NCI-H2107 treated with DMSO at 0.1 percent for 48 hours (cell line): ENCODE measurements at regions not wholly inside any gene's neighbourhood (a gene's known extent, or its start where the extent isn't known, plus 50 kb on each side); places are given as distances from the start of the nearest gene placed in this dataset.
"Not testable (repeated sequence)": the region's sequence is repeated elsewhere in the genome, so short reads cannot be mapped to it uniquely, and the experiment has no call there.

ENCODE experiments used
- DNase-seq: peaks from one replicate; lab custom pipeline; 2025; ENCODE audit not compliant: unreplicated experiment; lab: John Stamatoyannopoulos, UW

DNA sequence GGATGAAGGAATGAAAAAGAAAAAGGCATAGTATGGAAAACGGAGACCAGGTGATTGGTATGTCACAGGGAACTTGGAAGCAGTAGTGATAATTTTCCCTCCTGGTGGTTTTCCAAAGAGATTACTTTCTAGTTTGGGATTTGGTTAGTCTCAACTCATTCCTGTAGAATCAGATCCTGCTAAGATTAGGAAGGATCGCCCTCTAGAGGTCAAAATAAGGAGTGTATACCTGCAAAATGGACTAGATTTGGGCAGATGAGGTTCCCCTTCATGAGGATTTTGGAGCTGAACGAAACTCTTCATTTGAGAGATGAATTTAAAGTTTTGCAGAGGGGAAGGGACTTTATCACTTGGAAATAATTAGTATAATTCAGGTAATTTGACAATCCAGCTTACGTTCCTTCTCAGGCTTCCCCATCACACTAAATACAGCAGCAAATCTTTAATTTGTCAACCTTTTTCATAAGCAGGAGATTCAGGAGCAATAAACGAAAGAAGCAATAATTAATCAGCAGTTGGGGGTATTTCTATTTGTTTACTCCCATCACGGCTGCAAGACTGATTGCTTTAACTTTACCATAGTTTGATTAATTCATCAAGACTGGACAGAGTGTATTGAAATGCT, 65.2 kb downstream of the CCDC195 start:
- DNase-seq = peak; percentile 21

DNA sequence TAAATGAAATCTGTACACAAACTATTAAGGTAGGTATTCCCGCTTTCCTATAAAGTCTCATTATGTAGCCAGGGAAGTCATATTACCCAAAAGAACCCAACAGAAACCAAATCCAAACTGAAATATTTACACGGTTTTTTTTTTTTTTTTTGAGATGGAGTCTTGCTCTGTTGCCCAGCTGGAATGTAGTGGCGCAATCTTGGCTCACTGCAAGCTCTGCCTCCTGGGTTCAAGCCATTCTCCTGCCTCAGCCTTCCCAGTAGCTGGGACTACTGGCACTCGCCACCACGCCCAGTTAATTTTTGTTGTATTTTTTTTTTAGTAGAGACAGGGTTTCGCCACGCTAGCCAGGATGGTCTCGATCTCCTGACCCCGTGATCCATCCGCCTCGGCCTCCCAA, 62.5 kb upstream of the CUL3 start:
- DNase-seq = not testable (repeated sequence)

DNA sequence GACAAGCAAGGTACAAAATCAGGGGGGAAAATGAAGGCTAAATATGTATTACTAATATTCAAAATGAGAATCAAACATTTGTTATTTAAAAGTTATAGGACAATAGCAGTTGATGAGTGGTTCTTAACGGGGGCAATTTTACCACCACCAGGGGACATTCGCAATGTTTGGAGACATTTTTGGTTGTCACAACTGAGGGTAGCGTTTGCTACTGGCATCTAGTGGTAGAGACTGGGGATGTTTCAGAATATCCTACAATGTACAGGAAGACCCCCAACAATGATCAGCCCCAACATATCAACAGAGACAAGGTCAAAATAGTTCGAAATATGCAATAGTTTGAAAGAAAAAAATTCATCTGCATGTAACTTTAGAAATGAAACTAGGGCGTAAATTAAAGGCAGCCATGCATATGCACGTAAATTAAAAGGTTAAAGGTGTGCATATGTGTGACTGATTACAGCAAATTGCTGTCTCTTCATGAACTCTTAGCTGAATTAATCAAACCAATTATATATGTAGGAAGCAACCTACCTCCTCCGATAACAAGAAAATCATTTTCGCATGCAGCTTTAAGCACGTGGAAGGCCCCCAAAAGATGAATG, 61.2 kb upstream of the CUL3 start:
- DNase-seq = peak; percentile 84

DNA sequence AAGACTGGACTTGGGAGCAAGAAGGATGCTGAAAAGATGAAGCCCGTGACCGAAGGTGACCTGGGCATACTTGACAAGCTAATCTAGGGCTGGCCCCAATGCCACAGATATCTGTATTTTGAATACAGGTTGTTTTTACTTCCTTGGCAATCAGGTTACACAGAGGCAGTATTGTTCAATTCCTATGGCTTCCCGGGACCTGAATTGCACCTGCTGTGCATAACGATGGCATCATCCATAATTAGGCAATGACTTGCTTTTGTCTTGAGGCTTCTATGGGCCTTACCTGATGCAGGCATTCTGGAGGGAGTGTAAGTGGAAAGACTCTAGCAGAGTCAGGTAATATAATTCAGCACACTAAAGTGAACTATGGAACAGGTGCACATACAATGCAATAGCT, 60.6 kb upstream of the CUL3 start:
- peak; percentile 84 for DNase-seq

DNA sequence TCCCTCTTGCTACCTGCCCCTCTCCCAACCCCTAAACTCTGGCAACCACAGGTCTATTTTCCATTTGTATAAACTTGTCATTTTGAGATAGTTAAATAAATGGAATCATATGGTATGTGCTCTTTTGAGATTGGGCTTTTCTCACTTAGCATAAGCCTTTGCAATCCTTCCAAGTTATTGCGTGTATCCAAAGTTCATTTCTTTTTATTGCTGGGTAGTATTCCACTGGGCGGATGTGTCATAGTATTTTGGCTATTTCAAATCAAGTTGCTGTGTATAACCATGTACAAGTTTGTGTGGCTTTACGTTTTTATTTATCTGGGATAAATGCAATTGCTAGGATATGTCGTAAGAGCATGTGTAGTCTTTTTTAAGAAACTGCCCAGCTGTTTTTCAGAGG, 55.5 kb upstream of the CUL3 start:
- DNase-seq = no peak

DNA sequence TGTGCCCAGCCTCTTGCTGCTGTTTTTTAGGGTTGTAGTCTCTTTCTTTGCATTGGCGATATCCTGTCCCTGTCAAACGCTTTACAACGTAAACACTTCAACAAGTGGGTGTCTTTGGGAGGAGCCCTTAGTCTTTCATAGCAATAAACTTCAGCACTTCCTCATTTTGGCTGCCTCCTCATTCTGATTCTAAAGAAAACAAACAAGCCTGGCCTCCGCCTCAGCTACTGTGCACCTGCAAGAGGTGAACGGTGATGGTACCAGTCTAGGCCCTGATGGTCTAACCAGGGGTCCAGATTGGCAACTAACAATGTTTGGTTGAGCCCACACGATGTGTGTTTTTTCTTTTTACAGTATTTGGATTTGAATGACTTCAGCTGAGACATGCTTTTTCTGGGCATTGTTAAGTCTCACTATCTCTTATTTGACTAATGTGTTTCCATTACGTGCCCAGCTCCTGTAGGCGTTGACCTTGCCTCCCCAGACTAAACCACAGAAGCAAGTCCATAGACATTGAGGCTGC, 53.2 kb upstream of the CUL3 start:
- DNase-seq = no peak
